ENCODE measurements at regions not wholly inside any gene's neighbourhood (a gene's known extent, or its start where the extent isn't known, plus 50 kb on each side); places are given as distances from the start of the nearest gene placed in this dataset.

DNA sequence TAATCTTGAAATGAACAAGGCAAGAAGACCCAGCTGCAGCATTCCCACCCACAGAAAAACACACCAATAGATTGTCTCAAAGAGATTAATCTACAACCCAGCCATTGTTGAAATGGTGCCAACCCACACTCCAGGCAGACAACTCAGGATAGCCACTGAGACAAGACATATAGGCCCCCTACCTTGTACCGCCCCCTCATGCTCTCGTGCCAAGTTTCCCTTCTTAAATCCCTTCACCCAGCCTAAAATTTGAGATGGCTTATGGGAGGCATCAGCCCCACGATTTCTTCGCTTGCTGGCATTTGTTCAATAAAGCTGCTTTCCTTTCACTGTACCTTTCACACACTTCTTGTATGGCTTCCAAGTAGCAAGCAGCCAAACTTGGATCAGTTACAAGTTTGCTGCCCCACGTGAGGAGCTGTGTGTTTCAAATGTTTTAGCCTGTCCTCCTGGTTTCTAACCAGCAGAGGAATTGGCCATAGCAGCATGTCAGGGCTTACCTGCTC lies 1754.1 kb downstream of the C4orf33 start:
- no peaks in the 10 kb centered on the region for H3K4me1 ChIP-seq (ENCODE audit: insufficient read depth, low read length)
- no peaks in the 10 kb centered on the region for H4K20me1 ChIP-seq (ENCODE audit: insufficient read depth, low read length)
- TF ChIP-seq CTCF (IDR thresholded peaks at IDR 0.05; ENCODE audit: extremely low read depth, low read depth, low read length): no peak
- no peaks in the 10 kb centered on the region for H3K79me2 ChIP-seq (ENCODE audit: insufficient read depth, low read length)
- H3K9me3 ChIP-seq (ENCODE audit: low read depth, low read length): peaks cover 4% of the 10 kb centered on the region
- no peaks in the 10 kb centered on the region for H3K27me3 ChIP-seq (ENCODE audit: insufficient read depth, low read length)
- H3K4me3 ChIP-seq (ENCODE audit: insufficient read depth, low read length): no peak overlapping the region
- H2AFZ ChIP-seq (ENCODE audit: low read length): no peak overlapping the region
- no peak overlapping the region for H3K27ac ChIP-seq (ENCODE audit: low read depth, low read length)
- no peaks in the 10 kb centered on the region for H3K36me3 ChIP-seq (ENCODE audit: insufficient read depth, low read length)
- DNase-seq (ENCODE audit: insufficient read length, low spot score, missing footprints): no peak
- no peak overlapping the region for H3K4me2 ChIP-seq (ENCODE audit: insufficient read depth, low read length)

DNA sequence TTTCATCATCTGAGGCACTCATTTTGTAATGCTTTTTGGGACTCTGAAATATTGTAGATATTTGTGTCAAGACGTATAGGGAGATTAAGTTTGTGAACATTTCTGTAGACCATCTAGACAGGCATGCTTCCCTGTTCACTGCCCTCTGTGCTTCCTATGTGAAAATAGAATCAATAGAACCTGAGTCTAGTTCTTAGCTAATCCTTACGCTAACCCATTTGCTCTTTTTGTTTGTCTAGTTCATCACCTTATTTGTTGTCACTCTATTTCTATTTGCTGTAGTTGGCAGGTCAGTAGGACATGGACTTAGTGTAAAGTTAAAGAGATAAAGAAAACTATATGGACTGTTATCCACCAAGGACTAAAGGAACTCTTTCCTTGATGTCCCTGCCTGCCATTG lies 1755.2 kb downstream of the C4orf33 start:
- Histone ChIP-seq H3K4me2 (ENCODE audit: insufficient read depth, low read length) (no peak overlapping the region), H3K27ac (ENCODE audit: low read depth, low read length) (no peak overlapping the region), H3K27me3 (ENCODE audit: insufficient read depth, low read length) (no peaks in the 10 kb centered on the region), H3K79me2 (ENCODE audit: insufficient read depth, low read length) (no peaks in the 10 kb centered on the region), H4K20me1 (ENCODE audit: insufficient read depth, low read length) (no peaks in the 10 kb centered on the region), H2AFZ (ENCODE audit: low read length) (no peak overlapping the region), H3K9me3 (ENCODE audit: low read depth, low read length) (peaks cover 4% of the 10 kb centered on the region), H3K4me1 (ENCODE audit: insufficient read depth, low read length) (no peaks in the 10 kb centered on the region), H3K36me3 (ENCODE audit: insufficient read depth, low read length) (no peaks in the 10 kb centered on the region), H3K4me3 (ENCODE audit: insufficient read depth, low read length) (no peak overlapping the region)
- no peak for TF ChIP-seq CTCF (IDR thresholded peaks at IDR 0.05; ENCODE audit: extremely low read depth, low read depth, low read length)
- no peak for DNase-seq (ENCODE audit: insufficient read length, low spot score, missing footprints)

DNA sequence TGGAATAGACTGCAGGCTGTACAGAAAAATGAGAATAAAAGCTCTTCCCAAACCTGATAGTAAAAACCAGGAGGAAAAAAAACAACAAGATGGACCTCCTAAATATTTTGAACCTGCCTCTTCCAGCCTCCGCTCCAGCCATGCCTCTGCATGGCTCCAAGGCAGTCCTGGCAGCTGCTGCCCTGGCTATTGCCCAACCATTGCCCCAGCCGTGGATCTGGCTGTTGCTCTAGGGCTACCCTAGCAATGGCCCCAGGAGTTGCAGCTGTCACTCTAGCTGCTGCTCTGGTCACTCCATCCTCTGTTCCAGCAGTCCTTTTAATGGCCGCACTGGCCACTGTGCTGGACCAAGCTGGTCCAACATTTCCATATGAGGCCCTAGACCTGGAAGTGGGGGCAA lies 1756.0 kb downstream of the C4orf33 start:
- no peaks in the 10 kb centered on the region for H3K4me1 ChIP-seq (ENCODE audit: insufficient read depth, low read length)
- TF ChIP-seq CTCF (IDR thresholded peaks at IDR 0.05; ENCODE audit: extremely low read depth, low read depth, low read length): no peak
- no peak overlapping the region for H3K27ac ChIP-seq (ENCODE audit: low read depth, low read length)
- DNase-seq (ENCODE audit: insufficient read length, low spot score, missing footprints): no peak
- no peaks in the 10 kb centered on the region for H4K20me1 ChIP-seq (ENCODE audit: insufficient read depth, low read length)
- H2AFZ ChIP-seq (ENCODE audit: low read length): no peak overlapping the region
- no peaks in the 10 kb centered on the region for H3K79me2 ChIP-seq (ENCODE audit: insufficient read depth, low read length)
- no peak overlapping the region for H3K4me3 ChIP-seq (ENCODE audit: insufficient read depth, low read length)
- H3K4me2 ChIP-seq (ENCODE audit: insufficient read depth, low read length): no peak overlapping the region
- H3K9me3 ChIP-seq (ENCODE audit: low read depth, low read length): peaks cover 4% of the 10 kb centered on the region
- H3K27me3 ChIP-seq (ENCODE audit: insufficient read depth, low read length): no peaks in the 10 kb centered on the region
- no peaks in the 10 kb centered on the region for H3K36me3 ChIP-seq (ENCODE audit: insufficient read depth, low read length)

GRCh38 chr4:130855533-130855932 lies 1759.6 kb downstream of the C4orf33 start:
- no peak for DNase-seq (ENCODE audit: insufficient read length, low spot score, missing footprints)
- no peaks in the 10 kb centered on the region for H3K36me3 ChIP-seq (ENCODE audit: insufficient read depth, low read length)
- H3K79me2 ChIP-seq (ENCODE audit: insufficient read depth, low read length): no peaks in the 10 kb centered on the region
- H4K20me1 ChIP-seq (ENCODE audit: insufficient read depth, low read length): no peaks in the 10 kb centered on the region
- no peak overlapping the region for H3K4me2 ChIP-seq (ENCODE audit: insufficient read depth, low read length)
- no peak overlapping the region for H3K4me3 ChIP-seq (ENCODE audit: insufficient read depth, low read length)
- peaks cover 6% of the 10 kb centered on the region for H3K9me3 ChIP-seq (ENCODE audit: low read depth, low read length)
- no peaks in the 10 kb centered on the region for H3K4me1 ChIP-seq (ENCODE audit: insufficient read depth, low read length)
- no peaks in the 10 kb centered on the region for H3K27me3 ChIP-seq (ENCODE audit: insufficient read depth, low read length)
- no peak overlapping the region for H2AFZ ChIP-seq (ENCODE audit: low read length)
- TF ChIP-seq CTCF (IDR thresholded peaks at IDR 0.05; ENCODE audit: extremely low read depth, low read depth, low read length): no peak
- H3K27ac ChIP-seq (ENCODE audit: low read depth, low read length): no peak overlapping the region
